OCI-LY7 (cell line): ENCODE measurements at regions not wholly inside any gene's neighbourhood (a gene's known extent, or its start where the extent isn't known, plus 50 kb on each side); places are given as distances from the start of the nearest gene placed in this dataset.

ENCODE experiments used
- BruUV-seq: library from RNA; stranded (reverse); fragments of 400-500 nt; replicated peaks from 2 replicates; lab custom pipeline; 2021; lab: Mats Ljungman, UMichigan
- CTCF ChIA-PET: fragments of 300-600 bp; sonication (Branson Sonifier 250); formaldehyde crosslinking; loops from one replicate; lab custom pipeline; 2022; ENCODE audit warnings: antibody characterized with exemption; ENCODE audit not compliant: unreplicated experiment; lab: Charles Lee
- POLR2A ChIA-PET: fragments of 300-600 bp; sonication (Branson Sonifier 250); formaldehyde crosslinking; loops from one replicate; lab custom pipeline; 2022; ENCODE audit warnings: antibody characterized with exemption; lab: Charles Lee
- DNase-seq: peaks from one replicate; pipeline ENCODE4 v3.0.0-alpha.2; 2015; ENCODE audit warnings: low spot score
- H2AFZ ChIP-seq: fragments of 200-600 bp; sonication (generic), shearing (Covaris generic); 2 replicates; pipeline ENCODE4 v1.6.1; 2014; ENCODE audit warnings: mild to moderate bottlenecking, antibody characterized with exemption, low read length, moderate library complexity
- H3K27ac ChIP-seq: fragments of 200-600 bp; sonication (generic); 2 replicates; pipeline ENCODE4 v1.5.1; 2014; ENCODE audit warnings: mixed run types, low read depth, mild to moderate bottlenecking, moderate library complexity, low read length, inconsistent platforms; ENCODE audit not compliant: poor library complexity, severe bottlenecking
- H3K36me3 ChIP-seq: fragments of 200-600 bp; sonication (generic); 2 replicates; pipeline ENCODE4 v1.6.1; 2014; ENCODE audit warnings: mild to moderate bottlenecking, antibody characterized with exemption, low read length, moderate library complexity, mixed read lengths; ENCODE audit not compliant: insufficient read depth
- H3K4me1 ChIP-seq: fragments of 200-600 bp; sonication (generic); 2 replicates; pipeline ENCODE4 v1.5.1; 2014; ENCODE audit warnings: mild to moderate bottlenecking, low read length; ENCODE audit not compliant: insufficient read depth, poor library complexity, severe bottlenecking
- H3K4me2 ChIP-seq: fragments of 200-600 bp; sonication (generic); 2 replicates; pipeline ENCODE4 v1.6.1; 2014; ENCODE audit warnings: mild to moderate bottlenecking, low read length
- H3K4me3 ChIP-seq: fragments of 200-600 bp; sonication (generic); 2 replicates; pipeline ENCODE4 v1.5.1; 2014; ENCODE audit warnings: mild to moderate bottlenecking, low read depth, low read length; ENCODE audit not compliant: poor library complexity, severe bottlenecking
- H3K79me2 ChIP-seq: fragments of 200-600 bp; sonication (generic); 2 replicates; pipeline ENCODE4 v1.6.1; 2016; ENCODE audit warnings: low read depth, mild to moderate bottlenecking, low read length, moderate library complexity, mixed read lengths; ENCODE audit not compliant: insufficient read depth
- H3K9me2 ChIP-seq: fragments of 200-600 bp; sonication (generic); 2 replicates; pipeline ENCODE4 v1.6.1; 2016; ENCODE audit warnings: mild to moderate bottlenecking, low read length, mixed read lengths; ENCODE audit not compliant: insufficient read depth
- H3K9me3 ChIP-seq: fragments of 200-600 bp; sonication (generic); 2 replicates; pipeline ENCODE4 v1.6.1; 2014; ENCODE audit warnings: mild to moderate bottlenecking, mixed run types, low read length, mixed read lengths
- H4K20me1 ChIP-seq: fragments of 200-600 bp; sonication (generic); 2 replicates; pipeline ENCODE4 v1.6.1; 2014; ENCODE audit warnings: mild to moderate bottlenecking, antibody characterized with exemption, low read length, moderate library complexity, mixed read lengths; ENCODE audit not compliant: insufficient read depth
- CTCF ChIP-seq: fragments of 200-600 bp; sonication (generic); conservative IDR thresholded peaks from 2 replicates; pipeline ENCODE4 v1.5.1; 2014; ENCODE audit warnings: mild to moderate bottlenecking, antibody characterized with exemption, low read length, moderate library complexity, mixed read lengths
- EZH2phosphoT487 ChIP-seq: fragments of 200-600 bp; sonication (generic); IDR thresholded peaks from 2 replicates; pipeline ENCODE4 v1.6.1; 2018; ENCODE audit warnings: low read depth, borderline replicate concordance, mild to moderate bottlenecking, mixed run types, antibody characterized with exemption, low read length, moderate library complexity, mixed read lengths
- intact Hi-C: fragments of 100-400 bp; cut with micrococcal nuclease; formaldehyde crosslinking; loops from one replicate; pipeline ENCODE4 v1.10.0; 2022; ENCODE audit not compliant: unreplicated experiment

- TF ChIP-seq CTCF (no peak), EZH2phosphoT487 (no peak)
- no peaks in the 10 kb centered on the region for H3K79me2 ChIP-seq
- H3K4me2 ChIP-seq = no peak overlapping the region
- H3K4me1 ChIP-seq = no peaks in the 10 kb centered on the region
- no peak overlapping the region for H3K27ac ChIP-seq
- ChIA-PET POLR2A (interaction anchor here (0.6 to 0.8 kb wide), 5 partner anchors 18 to 1791 kb away, joined by 3 to 10 read pairs (median 3); no protein-coding TSS in a partner anchor), CTCF (no interaction called here)
- no peak overlapping the region for H3K4me3 ChIP-seq
- H4K20me1 ChIP-seq = no peaks in the 10 kb centered on the region
- H2AFZ ChIP-seq = no peak overlapping the region
- BruUV-seq = no TSS peak
- H3K9me2 ChIP-seq = no peaks in the 10 kb centered on the region
- intact Hi-C loops = no loop called here
- no peaks in the 10 kb centered on the region for H3K36me3 ChIP-seq
- DNase-seq = no peak
- no peaks in the 10 kb centered on the region for H3K9me3 ChIP-seq
Observed at GRCh38 chr9:14531341-14532269, 161.6 kb downstream of the ZDHHC21 start.

- H3K79me2 ChIP-seq = no peaks in the 10 kb centered on the region
- intact Hi-C loops = no loop called here
- H3K9me2 ChIP-seq = no peaks in the 10 kb centered on the region
- DNase-seq = no peak
- H3K36me3 ChIP-seq = no peaks in the 10 kb centered on the region
- BruUV-seq = no TSS peak
- H3K27ac ChIP-seq = no peak overlapping the region
- H3K4me2 ChIP-seq = no peak overlapping the region
- TF ChIP-seq EZH2phosphoT487 (no peak), CTCF (no peak)
- H3K9me3 ChIP-seq = no peaks in the 10 kb centered on the region
- H4K20me1 ChIP-seq = no peaks in the 10 kb centered on the region
- POLR2A ChIA-PET = interaction anchor here (0.7 kb wide), 1 partner anchor 1157 kb away, joined by 3 read pairs; no protein-coding TSS in a partner anchor
- H3K4me3 ChIP-seq = no peak overlapping the region
- no peaks in the 10 kb centered on the region for H3K4me1 ChIP-seq
- CTCF ChIA-PET = no interaction called here
- no peak overlapping the region for H2AFZ ChIP-seq
Observed at GRCh38 chr9:14530841-14531240, 162.4 kb downstream of the ZDHHC21 start.

GRCh38 chr9:14530366-14530765 is 162.9 kb downstream of the ZDHHC21 start:
- Histone ChIP-seq H3K4me2 (no peak overlapping the region), H2AFZ (no peak overlapping the region), H3K4me1 (no peaks in the 10 kb centered on the region), H4K20me1 (no peaks in the 10 kb centered on the region), H3K9me3 (no peaks in the 10 kb centered on the region), H3K36me3 (no peaks in the 10 kb centered on the region), H3K9me2 (no peaks in the 10 kb centered on the region), H3K79me2 (no peaks in the 10 kb centered on the region), H3K27ac (no peak overlapping the region), H3K4me3 (no peak overlapping the region)
- TF ChIP-seq CTCF (no peak), EZH2phosphoT487 (no peak)
- intact Hi-C loops = no loop called here
- ChIA-PET CTCF (no interaction called here), POLR2A (no interaction called here)
- no TSS peak for BruUV-seq
- DNase-seq = no peak
